GM23338 (cell line): ENCODE measurements at regions not wholly inside any gene's neighbourhood (a gene's known extent, or its start where the extent isn't known, plus 50 kb on each side); places are given as distances from the start of the nearest gene placed in this dataset.

Source experiments
- ATAC-seq: fragments of 200-7000 bp; cut with Tn5 transposase; 3 replicates; pipeline ENCODE4 v1.9.1; 2020
- DNase-seq: peaks from one replicate; pipeline ENCODE4 v3.0.0-alpha.2; 2015; ENCODE audit warnings: low spot score
- H2AFZ ChIP-seq: fragments of 200-600 bp; sonication (generic); 2 replicates; pipeline ENCODE4 v1.8.0; 2016; ENCODE audit warnings: antibody characterized with exemption, mild to moderate bottlenecking, moderate library complexity
- H3F3A ChIP-seq: fragments of 200-600 bp; sonication (generic); replicated peaks from 2 replicates; pipeline ENCODE4 v1.8.0; 2017; ENCODE audit warnings: antibody characterized with exemption, mixed run types, low read depth
- H3K27ac ChIP-seq: fragments of 200-600 bp; sonication (generic); 2 replicates; pipeline ENCODE4 v1.6.1; 2016; ENCODE audit warnings: low read depth
- H3K27me3 ChIP-seq: fragments of 200-600 bp; sonication (generic); 2 replicates; pipeline ENCODE4 v1.8.0; 2016; ENCODE audit warnings: mild to moderate bottlenecking, mixed run types, moderate library complexity; ENCODE audit not compliant: insufficient read depth
- H3K36me3 ChIP-seq: fragments of 200-600 bp; sonication (generic); 2 replicates; pipeline ENCODE4 v1.8.0; 2016; ENCODE audit warnings: mild to moderate bottlenecking; ENCODE audit not compliant: insufficient read depth
- H3K4me1 ChIP-seq: fragments of 200-600 bp; sonication (generic); 2 replicates; pipeline ENCODE4 v1.8.0; 2016; ENCODE audit warnings: mild to moderate bottlenecking, moderate library complexity; ENCODE audit not compliant: insufficient read depth
- H3K4me2 ChIP-seq: fragments of 200-600 bp; sonication (generic); 2 replicates; pipeline ENCODE4 v1.7.1; 2017; ENCODE audit warnings: mixed run types
- H3K4me3 ChIP-seq: fragments of 200-600 bp; sonication (generic); 2 replicates; pipeline ENCODE4 v1.6.1; 2016; ENCODE audit warnings: mixed run types
- H3K79me2 ChIP-seq: fragments of 200-600 bp; sonication (generic); replicated peaks from 2 replicates; pipeline ENCODE4 v1.8.0; 2017; ENCODE audit warnings: mild to moderate bottlenecking; ENCODE audit not compliant: insufficient read depth
- H3K9me2 ChIP-seq: fragments of 200-600 bp; sonication (generic); 2 replicates; pipeline ENCODE4 v1.8.0; 2017; ENCODE audit not compliant: insufficient read depth
- H4K20me1 ChIP-seq: fragments of 200-600 bp; sonication (generic); replicated peaks from 2 replicates; pipeline ENCODE4 v1.8.0; 2017; ENCODE audit warnings: mild to moderate bottlenecking; ENCODE audit not compliant: insufficient read depth
- H3K27ac Mint-ChIP-seq: 2 replicates; pipeline ENCODE4 v1.8.0; 2020; ENCODE audit warnings: inconsistent platforms, mild to moderate bottlenecking, moderate library complexity, mixed read lengths
- H3K27me3 Mint-ChIP-seq: 3 replicates; pipeline ENCODE4 v1.8.0; 2022; ENCODE audit warnings: low read depth, mild to moderate bottlenecking, moderate library complexity, mixed read lengths, inconsistent platforms; ENCODE audit not compliant: insufficient read depth, poor library complexity
- H3K36me3 Mint-ChIP-seq: 3 replicates; pipeline ENCODE4 v1.8.0; 2021; ENCODE audit warnings: low read depth, mild to moderate bottlenecking, inconsistent platforms, moderate library complexity, mixed read lengths
- H3K4me1 Mint-ChIP-seq: 3 replicates; pipeline ENCODE4 v1.8.0; 2020; ENCODE audit warnings: mild to moderate bottlenecking, inconsistent platforms, mixed read lengths
- H3K4me3 Mint-ChIP-seq: 3 replicates; pipeline ENCODE4 v1.8.0; 2021; ENCODE audit warnings: moderate library complexity, mild to moderate bottlenecking, inconsistent platforms, mixed read lengths
- H3K9me3 Mint-ChIP-seq: 3 replicates; pipeline ENCODE4 v1.8.0; 2020; ENCODE audit warnings: moderate library complexity, mild to moderate bottlenecking, inconsistent platforms, mixed read lengths
- CREB1 ChIP-seq: fragments of 250-450 bp; sonication (Bioruptor Pico); IDR thresholded peaks from 2 replicates; pipeline ENCODE4 v1.5.0; 2020; ENCODE audit warnings: low read depth, mild to moderate bottlenecking, moderate library complexity
- CTCF ChIP-seq, 2 experiments: fragments of 200-600 bp in 1 of 2; sonication (generic) in 1 of 2; conservative IDR thresholded peaks; 2 replicates each; pipeline versions ENCODE4 v1.5.1 to v1.6.1; 2016 to 2017; ENCODE audit warnings: antibody characterized with exemption in 2 of 2, low read depth in 2 of 2, mild to moderate bottlenecking in 2 of 2, moderate library complexity in 1 of 2
- ETS1 ChIP-seq: IDR thresholded peaks from 2 replicates; pipeline ENCODE4 v1.6.1; 2016; ENCODE audit warnings: antibody characterized with exemption
- EZH2 ChIP-seq: fragments of 200-600 bp; sonication (generic); IDR thresholded peaks from one replicate; pipeline ENCODE4 v1.8.0; 2017; ENCODE audit warnings: antibody characterized with exemption, mild to moderate bottlenecking, low read depth; ENCODE audit not compliant: unreplicated experiment
- JUNB ChIP-seq: IDR thresholded peaks from one replicate; pipeline ENCODE4 v1.6.1; 2016; ENCODE audit warnings: antibody characterized with exemption; ENCODE audit not compliant: unreplicated experiment
- NANOG ChIP-seq: IDR thresholded peaks from 2 replicates; pipeline ENCODE4 v1.6.1; 2016; ENCODE audit warnings: antibody characterized with exemption, borderline replicate concordance
- POLR2AphosphoS5 ChIP-seq: IDR thresholded peaks from 2 replicates; pipeline ENCODE4 v1.6.1; 2016; ENCODE audit warnings: antibody characterized with exemption, low read depth
- REST ChIP-seq: IDR thresholded peaks from one replicate; pipeline ENCODE4 v1.6.1; 2018; ENCODE audit warnings: antibody characterized with exemption; ENCODE audit not compliant: unreplicated experiment
- STAT1 ChIP-seq: IDR thresholded peaks from one replicate; pipeline ENCODE4 v1.6.1; 2016; ENCODE audit warnings: antibody characterized with exemption; ENCODE audit not compliant: unreplicated experiment
- ZNF114 ChIP-seq: fragments of 250-450 bp; sonication (Bioruptor Pico); IDR thresholded peaks from 2 replicates; pipeline ENCODE4 v1.5.0; 2020; ENCODE audit warnings: mild to moderate bottlenecking, moderate library complexity
- ZNF331 ChIP-seq: fragments of 250-450 bp; sonication (Bioruptor Pico); IDR thresholded peaks from 2 replicates; pipeline ENCODE4 v1.5.0; 2020; ENCODE audit warnings: low read depth, mild to moderate bottlenecking, moderate library complexity
- ZNF462 ChIP-seq: fragments of 250-450 bp; sonication (Bioruptor Pico); IDR thresholded peaks from 2 replicates; pipeline ENCODE4 v1.5.0; 2020; ENCODE audit warnings: mild to moderate bottlenecking, moderate library complexity

GRCh38 chr20:56796345-56796744 is 167.2 kb downstream of the TFAP2C start:
- no peaks in the 10 kb centered on the region for H3K9me2 ChIP-seq

More at GRCh38 chr20:56796345-56796744, 167.2 kb downstream of the TFAP2C start:
- no peaks in the 10 kb centered on the region for H3K79me2 ChIP-seq
- H3K27ac Mint-ChIP-seq: no peak overlapping the region
- ATAC-seq (no peak), DNase-seq (no peak)
- no peak overlapping the region for H3K4me2 ChIP-seq
- no peaks in the 10 kb centered on the region for H3F3A ChIP-seq
- H3K36me3 Mint-ChIP-seq: peaks cover 9% of the 10 kb centered on the region
- no peak overlapping the region for H2AFZ ChIP-seq
- peaks cover 5% of the 10 kb centered on the region; the same call in 1 of the 3 replicates for H3K4me1 Mint-ChIP-seq
- no peak overlapping the region; the same call in 2 of the 3 replicates for H3K4me3 Mint-ChIP-seq
- TF ChIP-seq CTCF (conservative IDR thresholded peaks at IDR 0.05; ENCODE audit: low read depth in 2 of 2): no peak
- TF ChIP-seq ZNF331 (CRISPR knock-in tag): no peak
- TF ChIP-seq POLR2AphosphoS5: no peak
- no peak for TF ChIP-seq NANOG
- TF ChIP-seq ZNF462 (CRISPR knock-in tag): no peak
- TF ChIP-seq STAT1: no peak
- TF ChIP-seq ZNF114 (CRISPR knock-in tag): no peak
- TF ChIP-seq JUNB: no peak
- TF ChIP-seq CREB1 (CRISPR knock-in tag): no peak
- TF ChIP-seq EZH2: no peak
- TF ChIP-seq REST: no peak
- no peak for TF ChIP-seq ETS1
- H3K4me3 ChIP-seq: no peak overlapping the region
- H3K4me1 ChIP-seq: no peaks in the 10 kb centered on the region
- H3K27me3 Mint-ChIP-seq: peaks cover 3% of the 10 kb centered on the region
- H3K27me3 ChIP-seq: no peaks in the 10 kb centered on the region
- H4K20me1 ChIP-seq: no peaks in the 10 kb centered on the region
- H3K36me3 ChIP-seq: no peaks in the 10 kb centered on the region; the same call in 1 of the 2 replicates
- H3K9me3 Mint-ChIP-seq: peaks cover 16% of the 10 kb centered on the region
- no peak overlapping the region for H3K27ac ChIP-seq
